GM11168 (cell line): ENCODE measurements at regions not wholly inside any gene's neighbourhood (a gene's known extent, or its start where the extent isn't known, plus 50 kb on each side); places are given as distances from the start of the nearest gene placed in this dataset.

Experiments
- in situ Hi-C: fragments of 300-500 bp; cut with MboI; formaldehyde crosslinking; loops from one replicate; pipeline ENCODE4 v1.12.0; 2022; ENCODE audit warnings: low sequenced_read_pairs; ENCODE audit not compliant: unreplicated experiment

DNA sequence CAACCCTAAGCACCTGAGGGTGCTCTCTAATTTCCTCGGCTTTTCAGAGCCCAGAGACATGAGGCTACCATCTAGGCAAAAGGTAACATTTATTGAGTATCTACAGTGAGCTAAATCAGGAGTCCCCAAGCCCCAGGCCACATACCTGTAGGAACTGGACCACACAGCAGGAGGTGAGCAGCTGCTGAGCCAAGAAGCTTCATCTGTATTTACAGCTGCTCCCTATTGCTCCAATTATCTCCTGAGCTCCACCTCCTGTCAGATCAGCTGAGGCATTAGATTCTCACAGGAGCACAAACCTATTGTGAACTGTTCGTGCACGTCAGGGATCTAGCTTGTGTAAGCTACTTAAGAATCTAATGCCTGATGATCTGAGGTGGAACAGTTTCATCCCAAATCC is 70.2 kb downstream of the RND3 start:
- in situ Hi-C loops = no loop called here

DNA sequence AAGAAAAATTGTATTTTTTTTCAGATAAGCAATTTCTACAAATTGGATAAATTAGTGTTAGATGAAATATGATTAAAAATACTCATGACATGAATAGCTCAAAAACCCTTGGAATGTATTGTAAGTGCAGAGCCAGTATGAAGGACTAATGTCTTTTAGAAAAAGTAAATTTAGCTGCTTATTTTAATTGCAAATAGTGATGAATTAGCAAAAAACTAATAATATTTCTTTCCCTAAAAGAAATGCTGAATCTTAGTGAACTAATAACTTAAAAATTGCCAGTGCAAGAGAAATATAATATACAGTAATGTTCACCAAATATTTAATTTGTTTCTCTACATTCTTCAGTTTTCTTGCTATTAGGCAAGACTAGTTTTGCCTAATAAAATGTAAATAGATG is 72.4 kb downstream of the RND3 start:
- in situ Hi-C loops = no loop called here

DNA sequence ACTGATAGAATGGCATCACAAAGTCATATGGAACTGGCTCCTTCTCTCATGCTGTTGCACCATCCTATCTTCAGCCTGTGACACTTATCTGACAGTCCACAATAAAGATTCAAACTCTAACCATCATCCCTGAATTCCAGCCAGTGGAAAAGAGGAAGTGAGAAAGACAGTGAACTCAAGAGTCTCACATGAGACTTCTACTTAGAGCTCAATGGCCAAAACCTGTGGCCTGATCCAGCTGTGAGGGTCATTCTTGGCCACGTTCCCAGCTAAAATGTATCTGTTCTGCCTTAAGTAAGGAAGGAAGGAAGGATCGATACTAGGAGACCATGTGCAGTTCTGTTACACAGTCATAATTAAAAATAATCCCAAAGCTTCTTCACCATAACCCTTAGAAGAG is 73.6 kb downstream of the RND3 start:
- in situ Hi-C loops = no loop called here

DNA sequence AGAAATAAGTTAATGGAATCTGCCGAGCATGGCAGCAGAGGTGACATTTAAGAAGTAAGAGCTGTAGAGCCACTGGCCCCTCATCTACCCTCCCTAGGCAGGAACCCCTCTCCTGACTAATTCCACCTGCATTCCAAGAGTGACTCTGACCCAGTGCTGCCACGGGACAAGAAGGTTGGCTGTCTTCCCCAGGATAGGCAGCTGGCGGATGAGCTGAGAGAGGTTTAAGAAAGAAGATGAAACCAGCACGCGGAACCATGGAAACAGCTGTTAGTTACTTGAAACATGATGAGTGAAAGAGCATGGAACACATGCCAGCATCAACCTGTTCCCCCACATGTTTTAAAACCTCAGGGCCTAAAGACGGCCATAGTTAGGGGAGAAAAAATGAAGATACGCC is 74.1 kb downstream of the RND3 start:
- in situ Hi-C loops = no loop called here

DNA sequence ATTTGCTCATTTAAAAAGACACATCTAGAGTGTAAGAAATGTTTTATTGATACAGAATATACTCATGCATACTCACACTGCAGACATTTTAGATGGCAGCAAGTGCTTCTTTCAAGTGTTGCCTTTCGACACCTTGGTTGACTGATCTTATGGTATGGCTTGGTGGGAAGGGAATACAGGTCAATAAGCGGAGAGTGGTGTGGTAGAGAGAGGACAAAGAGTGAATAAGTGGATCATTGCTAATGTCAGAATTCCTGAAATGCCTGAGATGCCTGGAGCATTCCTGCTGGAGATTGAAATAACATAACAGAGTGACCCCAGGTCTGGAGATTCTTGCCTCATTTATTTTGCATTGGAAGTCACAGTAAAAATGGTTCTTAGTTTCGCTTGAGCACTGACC is 76.7 kb downstream of the RND3 start:
- in situ Hi-C loops = no loop called here

DNA sequence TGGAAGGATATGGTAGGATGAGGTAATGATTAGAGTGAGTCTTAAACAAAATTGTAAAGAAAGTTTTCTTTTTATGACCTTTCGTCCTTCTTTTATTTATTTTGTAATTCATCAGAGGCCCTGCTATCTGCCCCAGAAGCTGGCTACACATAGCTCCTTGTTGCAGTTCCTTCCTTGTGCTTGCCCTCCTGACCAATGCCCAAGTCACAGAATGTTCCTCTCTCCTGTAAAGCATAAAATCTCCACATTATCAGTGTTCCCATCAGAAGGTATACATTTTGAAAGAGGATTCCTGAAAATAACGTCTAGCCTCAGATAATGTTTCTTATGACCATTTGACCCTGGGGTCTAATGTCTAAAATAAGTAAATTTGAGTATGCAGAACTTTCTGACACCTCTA is 78.3 kb downstream of the RND3 start:
- in situ Hi-C loops = no loop called here

DNA sequence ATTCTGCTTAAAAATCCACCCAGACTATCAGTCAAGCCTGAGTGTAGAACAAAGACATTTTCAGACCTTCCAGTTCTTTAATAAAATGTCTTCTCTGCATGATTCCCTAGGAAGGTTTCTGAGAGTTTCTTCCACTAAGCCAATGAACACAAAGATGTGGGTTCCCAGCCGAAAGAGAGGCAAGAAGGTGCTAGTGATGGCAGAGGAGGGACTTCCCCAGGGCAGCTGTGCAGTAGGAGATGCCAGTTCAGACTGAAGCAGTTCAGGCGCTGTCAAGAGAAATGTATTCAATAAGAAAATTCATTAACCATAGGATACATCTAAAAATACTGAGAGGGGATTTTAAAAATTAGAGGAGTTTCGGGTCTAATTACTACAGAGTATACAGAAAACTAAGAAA is 83.3 kb downstream of the RND3 start:
- in situ Hi-C loops = no loop called here

- in situ Hi-C loops = no loop called here
These were observed 84.0 kb downstream of the RND3 start for GRCh38 chr2:150403457-150403856.

DNA sequence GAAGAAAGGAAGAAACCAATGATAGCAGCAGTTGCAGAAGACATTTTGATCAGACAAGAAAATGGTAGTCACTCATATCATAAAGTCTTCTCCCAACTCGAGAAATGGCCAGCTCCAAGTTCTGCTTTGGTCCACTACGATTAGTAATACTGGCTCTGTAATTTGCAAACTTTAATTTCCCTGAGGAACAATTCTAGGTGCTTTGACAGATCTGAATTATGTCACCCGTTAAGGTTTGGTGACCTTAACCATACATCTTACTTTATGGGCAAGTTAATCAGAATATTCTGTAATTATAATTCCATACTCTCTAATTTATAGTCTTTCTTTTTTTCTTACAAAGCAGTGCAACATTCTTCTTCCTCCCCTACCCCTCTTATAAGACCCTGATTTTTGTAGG is 84.5 kb downstream of the RND3 start:
- in situ Hi-C loops = no loop called here

DNA sequence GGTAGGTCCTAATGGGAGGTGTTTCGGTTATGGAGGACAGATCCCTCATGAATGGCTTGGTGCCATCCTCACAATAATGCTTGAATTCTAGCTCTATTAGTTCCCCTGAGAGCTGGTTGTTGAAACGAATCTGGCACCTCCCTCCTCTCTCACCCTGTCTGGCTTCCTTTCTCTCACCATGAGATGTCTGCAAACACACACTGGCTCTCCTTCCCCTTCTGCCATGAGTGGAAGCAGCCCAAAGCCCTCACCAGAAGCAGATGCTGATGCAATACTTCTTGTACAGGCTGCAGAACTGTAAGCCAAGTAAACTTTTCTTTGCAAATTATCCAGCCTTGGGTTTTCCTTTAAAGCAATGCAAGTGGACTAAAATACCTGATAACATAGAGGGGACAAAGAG is 86.6 kb downstream of the RND3 start:
- in situ Hi-C loops = no loop called here

GRCh38 chr2:150392614-150393013 is 94.9 kb downstream of the RND3 start:
- in situ Hi-C loops = no loop called here

GRCh38 chr2:150391779-150392178 is 95.7 kb downstream of the RND3 start:
- in situ Hi-C loops = no loop called here

GRCh38 chr2:150389447-150389846 is 98.0 kb downstream of the RND3 start:
- in situ Hi-C loops = no loop called here

GRCh38 chr2:150388289-150388625 is 99.2 kb downstream of the RND3 start:
- in situ Hi-C loops = no loop called here

GRCh38 chr2:150387586-150388288 is 99.7 kb downstream of the RND3 start:
- in situ Hi-C loops = no loop called here

- in situ Hi-C loops = no loop called here
These were observed 102.3 kb downstream of the RND3 start for GRCh38 chr2:150385211-150385610.

GRCh38 chr2:150383587-150383986 is 103.9 kb downstream of the RND3 start:
- in situ Hi-C loops = no loop called here

- in situ Hi-C loops = no loop called here
These were observed 108.3 kb downstream of the RND3 start for GRCh38 chr2:150379166-150379565.

DNA sequence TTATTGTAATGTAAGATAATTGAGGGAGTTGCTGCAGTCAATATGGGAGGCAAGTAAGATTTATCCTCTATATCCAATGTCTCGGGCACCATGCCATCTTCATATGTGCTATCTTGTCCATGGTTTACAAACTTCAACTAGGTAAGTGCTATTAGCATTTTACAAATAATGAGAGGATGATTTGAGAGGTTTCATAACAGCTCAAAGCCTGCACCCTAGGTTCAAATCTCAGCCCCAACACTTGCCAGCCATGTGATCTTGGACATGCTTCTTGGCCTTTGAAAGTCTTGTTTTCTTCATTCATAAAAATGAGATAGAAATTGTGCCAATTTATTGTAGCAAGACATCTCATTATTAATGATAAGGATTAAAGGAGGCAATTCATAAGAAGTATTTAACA is 108.8 kb downstream of the RND3 start:
- in situ Hi-C loops = no loop called here

DNA sequence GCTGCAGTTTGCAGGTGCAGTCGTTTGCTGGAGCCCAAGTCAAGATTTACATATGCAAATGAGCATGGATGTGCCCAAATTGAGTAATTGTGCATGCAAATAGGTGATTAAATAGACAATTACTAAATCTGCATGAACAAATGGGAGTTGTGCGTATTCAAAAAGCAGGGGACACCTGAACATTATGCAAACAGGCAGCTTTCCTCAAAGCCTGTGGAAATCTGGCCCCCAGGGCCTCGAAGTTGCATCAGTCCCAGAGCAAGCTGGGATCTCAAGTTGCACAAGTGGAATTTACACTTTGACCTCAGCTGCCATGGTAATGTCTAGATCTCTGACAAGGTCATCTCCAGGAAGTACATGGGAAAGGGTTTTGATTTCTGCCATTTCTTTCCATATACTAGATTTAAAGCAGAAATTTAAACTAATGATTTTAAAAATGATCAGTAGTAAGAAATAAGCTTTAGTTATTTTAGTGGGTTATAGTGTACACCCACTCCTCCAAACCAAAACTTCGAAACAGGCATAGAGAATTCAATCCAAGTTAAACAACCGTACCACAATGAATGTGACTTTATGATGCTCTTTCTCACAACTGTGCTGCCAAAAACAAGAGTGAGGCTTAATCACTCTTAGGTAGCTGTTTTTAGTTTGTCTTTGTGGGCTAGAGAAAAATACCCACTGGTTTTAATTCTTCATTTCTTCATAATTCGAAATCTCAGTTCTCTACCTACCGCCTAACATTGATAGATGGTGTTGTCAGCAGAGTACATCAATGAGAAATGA is 110.7 kb downstream of the RND3 start:
- in situ Hi-C loops = no loop called here

DNA sequence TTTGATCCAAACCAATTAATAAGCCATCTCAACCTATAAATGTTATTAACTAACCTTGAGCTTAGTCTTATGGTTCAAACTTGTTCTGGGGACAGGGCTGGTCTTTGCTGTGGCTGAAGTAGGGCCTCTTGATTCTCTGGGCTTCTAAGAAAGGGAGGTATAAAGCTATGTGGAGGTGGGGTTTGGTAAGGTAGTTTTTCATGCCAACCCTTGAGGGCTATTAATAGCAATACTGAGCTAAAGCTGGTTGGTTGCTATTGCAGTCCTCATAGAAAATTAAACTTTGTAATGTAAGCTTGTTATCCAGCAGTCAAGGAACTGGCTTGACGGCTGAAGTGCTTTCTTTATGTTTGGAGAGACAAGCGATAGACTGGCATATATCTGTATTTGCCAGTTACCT is 112.1 kb downstream of the RND3 start:
- in situ Hi-C loops = no loop called here

DNA sequence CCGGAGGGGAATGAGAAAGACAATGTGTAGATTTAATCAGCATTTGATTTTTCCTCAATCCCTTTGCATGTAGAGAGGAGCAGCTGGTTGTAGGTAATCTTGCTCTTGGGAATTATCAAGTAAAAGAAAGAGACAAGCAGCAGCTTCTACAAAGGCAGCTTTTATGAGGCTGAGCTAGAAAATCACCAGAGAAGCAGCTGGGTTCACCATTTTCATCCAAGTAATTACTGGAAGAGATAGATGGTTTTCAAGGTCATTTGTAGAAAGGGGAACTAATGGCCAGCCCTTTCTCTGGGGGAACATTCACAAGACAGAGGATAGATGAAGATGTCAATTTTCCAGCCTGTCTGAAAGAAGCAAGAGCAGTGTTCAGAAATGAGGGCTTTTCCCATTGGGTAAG is 113.0 kb downstream of the RND3 start:
- in situ Hi-C loops = no loop called here
